HCT116 (cell line): ENCODE measurements at regions not wholly inside any gene's neighbourhood (a gene's known extent, or its start where the extent isn't known, plus 50 kb on each side); places are given as distances from the start of the nearest gene placed in this dataset.

Experiments
- EGR1 ChIP-seq: IDR thresholded peaks from 2 replicates; pipeline ENCODE4 v1.6.1; 2012; ENCODE audit warnings: low read depth
- JUND ChIP-seq: IDR thresholded peaks from 2 replicates; pipeline ENCODE4 v1.6.1; 2012
- MAX ChIP-seq: IDR thresholded peaks from 2 replicates; pipeline ENCODE4 v1.6.1; 2012
- POLR2A ChIP-seq: IDR thresholded peaks from 2 replicates; pipeline ENCODE4 v1.7.0; 2011; ENCODE audit warnings: borderline replicate concordance; ENCODE audit not compliant: insufficient read depth, insufficient read length; ENCODE audit errors: extremely low read depth
- POLR2AphosphoS5 ChIP-seq: IDR thresholded peaks from 2 replicates; pipeline ENCODE4 v1.6.1; 2011; ENCODE audit warnings: mild to moderate bottlenecking, low read depth, low read length, moderate library complexity
- SIN3A ChIP-seq: IDR thresholded peaks from 2 replicates; pipeline ENCODE4 v1.6.1; 2012; ENCODE audit warnings: low read depth
- SRF ChIP-seq: IDR thresholded peaks from 2 replicates; pipeline ENCODE4 v1.6.1; 2012; ENCODE audit warnings: low read depth
- TCF7L2 ChIP-seq: IDR thresholded peaks from 2 replicates; pipeline ENCODE4 v1.7.0; 2011; ENCODE audit warnings: borderline replicate concordance, inconsistent platforms; ENCODE audit not compliant: insufficient read depth, insufficient read length; ENCODE audit errors: extremely low read depth
- YY1 ChIP-seq: IDR thresholded peaks from 2 replicates; pipeline ENCODE4 v1.6.1; 2011; ENCODE audit warnings: low read length, low read depth, moderate library complexity, mild to moderate bottlenecking; ENCODE audit not compliant: insufficient replicate concordance; ENCODE audit errors: extremely low read depth
- ZNF274 ChIP-seq: fragments of 200-500 bp; sonication (Bioruptor generic); IDR thresholded peaks from 2 replicates; pipeline ENCODE4 v1.6.1; 2014; ENCODE audit warnings: mild to moderate bottlenecking, low read depth, low read length, inconsistent platforms
- TF ChIP-seq, protein P1 (sequence below), 3 experiments: fragments of 200-600 bp in 1 of 3; sonication (generic) in 1 of 3; IDR thresholded peaks in 2 of 3; conservative IDR thresholded peaks in 1 of 3; 2 replicates each; pipeline ENCODE4 v1.5.1; 2012 to 2017; ENCODE audit warnings: low read depth in 2 of 3, low read length in 2 of 3, antibody characterized with exemption in 1 of 3, borderline replicate concordance in 1 of 3, control low read depth in 1 of 3, mild to moderate bottlenecking in 1 of 3, mixed read lengths in 1 of 3, mixed run types in 1 of 3, moderate library complexity in 1 of 3; ENCODE audit not compliant: insufficient read depth in 1 of 3
- TF ChIP-seq, protein P2 (sequence below): IDR thresholded peaks from 2 replicates; pipeline ENCODE4 v1.6.1; 2012; ENCODE audit warnings: low read depth
- TF ChIP-seq, protein P3 (sequence below): IDR thresholded peaks from 2 replicates; pipeline ENCODE4 v1.6.1; 2012

DNA sequence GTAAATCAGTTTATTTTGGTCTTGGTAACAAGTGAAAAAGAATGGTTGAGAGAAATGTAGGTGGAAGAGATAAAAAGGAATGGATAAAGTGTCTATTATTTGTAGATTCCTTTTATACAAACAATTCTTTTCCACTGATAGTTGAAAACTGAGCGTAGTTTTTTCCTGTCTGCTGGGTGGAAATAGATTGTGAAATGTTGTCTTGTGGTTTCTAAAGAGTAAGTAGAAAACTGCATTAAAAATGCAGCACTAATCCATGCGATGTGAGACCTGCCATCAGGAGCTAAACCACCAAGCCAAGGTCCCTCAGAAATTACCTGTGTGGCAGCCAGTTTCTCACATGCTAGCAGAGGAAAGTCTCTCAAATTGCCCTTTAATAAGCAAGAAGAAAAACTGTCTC is 103.2 kb upstream of the SLC44A3 start:
- TF ChIP-seq, protein P1, sequence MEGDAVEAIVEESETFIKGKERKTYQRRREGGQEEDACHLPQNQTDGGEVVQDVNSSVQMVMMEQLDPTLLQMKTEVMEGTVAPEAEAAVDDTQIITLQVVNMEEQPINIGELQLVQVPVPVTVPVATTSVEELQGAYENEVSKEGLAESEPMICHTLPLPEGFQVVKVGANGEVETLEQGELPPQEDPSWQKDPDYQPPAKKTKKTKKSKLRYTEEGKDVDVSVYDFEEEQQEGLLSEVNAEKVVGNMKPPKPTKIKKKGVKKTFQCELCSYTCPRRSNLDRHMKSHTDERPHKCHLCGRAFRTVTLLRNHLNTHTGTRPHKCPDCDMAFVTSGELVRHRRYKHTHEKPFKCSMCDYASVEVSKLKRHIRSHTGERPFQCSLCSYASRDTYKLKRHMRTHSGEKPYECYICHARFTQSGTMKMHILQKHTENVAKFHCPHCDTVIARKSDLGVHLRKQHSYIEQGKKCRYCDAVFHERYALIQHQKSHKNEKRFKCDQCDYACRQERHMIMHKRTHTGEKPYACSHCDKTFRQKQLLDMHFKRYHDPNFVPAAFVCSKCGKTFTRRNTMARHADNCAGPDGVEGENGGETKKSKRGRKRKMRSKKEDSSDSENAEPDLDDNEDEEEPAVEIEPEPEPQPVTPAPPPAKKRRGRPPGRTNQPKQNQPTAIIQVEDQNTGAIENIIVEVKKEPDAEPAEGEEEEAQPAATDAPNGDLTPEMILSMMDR (IDR thresholded peaks at IDR 0.05 in 2 of 3, conservative IDR thresholded peaks at IDR 0.05 in 1 of 3; ENCODE audit: borderline replicate concordance in 1 of 3, insufficient read depth in 1 of 3, low read depth in 2 of 3, low read length in 2 of 3): no peak
- TF ChIP-seq JUND (no peak), SRF (no peak), EGR1 (no peak), TCF7L2 (no peak), SIN3A (no peak), ZNF274 (no peak), POLR2A (no peak), POLR2AphosphoS5 (no peak), MAX (no peak), YY1 (no peak)
- TF ChIP-seq, protein P2, sequence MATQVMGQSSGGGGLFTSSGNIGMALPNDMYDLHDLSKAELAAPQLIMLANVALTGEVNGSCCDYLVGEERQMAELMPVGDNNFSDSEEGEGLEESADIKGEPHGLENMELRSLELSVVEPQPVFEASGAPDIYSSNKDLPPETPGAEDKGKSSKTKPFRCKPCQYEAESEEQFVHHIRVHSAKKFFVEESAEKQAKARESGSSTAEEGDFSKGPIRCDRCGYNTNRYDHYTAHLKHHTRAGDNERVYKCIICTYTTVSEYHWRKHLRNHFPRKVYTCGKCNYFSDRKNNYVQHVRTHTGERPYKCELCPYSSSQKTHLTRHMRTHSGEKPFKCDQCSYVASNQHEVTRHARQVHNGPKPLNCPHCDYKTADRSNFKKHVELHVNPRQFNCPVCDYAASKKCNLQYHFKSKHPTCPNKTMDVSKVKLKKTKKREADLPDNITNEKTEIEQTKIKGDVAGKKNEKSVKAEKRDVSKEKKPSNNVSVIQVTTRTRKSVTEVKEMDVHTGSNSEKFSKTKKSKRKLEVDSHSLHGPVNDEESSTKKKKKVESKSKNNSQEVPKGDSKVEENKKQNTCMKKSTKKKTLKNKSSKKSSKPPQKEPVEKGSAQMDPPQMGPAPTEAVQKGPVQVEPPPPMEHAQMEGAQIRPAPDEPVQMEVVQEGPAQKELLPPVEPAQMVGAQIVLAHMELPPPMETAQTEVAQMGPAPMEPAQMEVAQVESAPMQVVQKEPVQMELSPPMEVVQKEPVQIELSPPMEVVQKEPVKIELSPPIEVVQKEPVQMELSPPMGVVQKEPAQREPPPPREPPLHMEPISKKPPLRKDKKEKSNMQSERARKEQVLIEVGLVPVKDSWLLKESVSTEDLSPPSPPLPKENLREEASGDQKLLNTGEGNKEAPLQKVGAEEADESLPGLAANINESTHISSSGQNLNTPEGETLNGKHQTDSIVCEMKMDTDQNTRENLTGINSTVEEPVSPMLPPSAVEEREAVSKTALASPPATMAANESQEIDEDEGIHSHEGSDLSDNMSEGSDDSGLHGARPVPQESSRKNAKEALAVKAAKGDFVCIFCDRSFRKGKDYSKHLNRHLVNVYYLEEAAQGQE: no peak
- TF ChIP-seq, protein P3, sequence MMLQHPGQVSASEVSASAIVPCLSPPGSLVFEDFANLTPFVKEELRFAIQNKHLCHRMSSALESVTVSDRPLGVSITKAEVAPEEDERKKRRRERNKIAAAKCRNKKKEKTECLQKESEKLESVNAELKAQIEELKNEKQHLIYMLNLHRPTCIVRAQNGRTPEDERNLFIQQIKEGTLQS: no peak
